ENCODE measurements at regions not wholly inside any gene's neighbourhood (a gene's known extent, or its start where the extent isn't known, plus 50 kb on each side); places are given as distances from the start of the nearest gene placed in this dataset.

DNA sequence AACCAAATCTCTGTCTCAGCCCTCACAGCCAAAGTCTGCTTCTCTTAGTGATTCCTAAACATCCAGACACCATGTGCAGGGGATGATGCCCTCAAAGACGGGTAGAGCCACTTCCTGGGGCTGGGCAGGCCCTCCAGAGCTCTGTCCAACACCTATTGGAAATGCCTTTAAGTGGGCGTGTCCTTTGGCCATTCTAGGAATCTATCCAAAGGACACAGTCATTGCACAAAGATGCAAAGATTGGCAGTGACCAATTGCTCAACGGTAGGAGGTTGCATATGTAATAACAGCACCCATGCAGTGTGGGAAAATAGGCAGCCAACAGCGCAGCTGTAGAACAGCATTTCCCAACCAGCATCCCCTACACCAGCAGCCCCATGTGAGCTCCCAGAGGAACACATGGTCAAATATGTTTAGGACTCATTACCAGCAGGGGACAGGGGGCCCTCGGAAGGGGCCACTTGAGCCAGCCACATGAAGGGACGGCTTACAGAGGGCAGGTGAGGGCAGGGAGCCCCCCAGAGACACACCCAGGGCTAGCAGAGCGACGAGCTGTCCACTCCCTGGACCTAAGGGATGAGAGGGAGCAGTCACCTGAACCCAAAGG lies 142.8 kb upstream of the IQSEC1 start:
- Mint-ChIP-seq H3K9me3 (no peaks in the 10 kb centered on the region), H3K27me3 (ENCODE audit: insufficient read depth) (peaks cover 11% of the 10 kb centered on the region), H3K4me1 (no peaks in the 10 kb centered on the region), H3K4me3 (no peak overlapping the region), H3K27ac (no peak overlapping the region), H3K36me3 (ENCODE audit: low read depth) (no peaks in the 10 kb centered on the region)
- no peak for TF ChIP-seq CTCF (conservative IDR thresholded peaks at IDR 0.05)
- H3K27ac ChIP-seq (ENCODE audit: low read depth, low read length): no peak overlapping the region
- H3K4me1 ChIP-seq (ENCODE audit: control insufficient read depth, insufficient read depth, low read length): no peaks in the 10 kb centered on the region
- no peaks in the 10 kb centered on the region for H3K9me3 ChIP-seq (ENCODE audit: control insufficient read depth, low read length)
- H3K4me3 ChIP-seq (ENCODE audit: low read length): no peak overlapping the region
- H3K9ac ChIP-seq (ENCODE audit: extremely low read depth, low read length, poor library complexity, severe bottlenecking): no peak overlapping the region
- no peak for DNase-seq
- 85 to 90% methylated on average over 6 to 8 of the region's 8 CpGs for WGBS, 2 experiments (ENCODE audit: insufficient coverage in 1 of 2, insufficient read length in 1 of 2)
- no peaks in the 10 kb centered on the region for H3K36me3 ChIP-seq (ENCODE audit: control insufficient read depth, insufficient read depth, low read length)
- no peaks in the 10 kb centered on the region for H3K27me3 ChIP-seq (ENCODE audit: control insufficient read depth, insufficient read depth, low read length, poor library complexity, severe bottlenecking)

DNA sequence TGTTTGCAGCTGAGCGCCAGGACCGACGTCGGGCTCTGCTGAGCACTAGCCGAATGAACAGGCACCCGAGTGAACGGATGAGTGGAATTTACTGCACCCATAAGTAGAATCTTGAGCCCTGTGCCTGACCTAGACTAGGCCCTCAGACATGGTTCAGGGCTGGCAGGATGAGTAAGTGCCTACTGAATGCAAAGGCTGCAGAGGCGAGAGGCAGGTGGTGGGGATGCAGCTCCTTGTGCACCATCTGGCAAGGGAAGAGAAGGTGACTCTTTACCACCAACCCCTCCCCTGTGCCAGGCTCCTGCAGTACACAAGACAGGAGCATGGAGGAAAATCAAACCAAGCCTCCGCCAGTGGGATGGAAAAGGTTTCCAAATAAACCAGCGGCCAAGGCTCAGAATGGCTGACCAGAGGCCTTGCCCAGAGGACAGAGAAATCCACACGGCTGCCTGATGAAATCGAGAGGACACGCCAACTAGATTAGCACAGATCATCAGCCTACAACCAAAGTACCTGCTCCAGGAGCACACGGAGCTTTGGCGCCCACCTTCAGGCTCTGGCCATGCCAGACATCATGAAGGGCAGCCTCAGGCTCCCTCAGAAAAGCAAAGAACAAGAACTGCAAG lies 141.7 kb upstream of the IQSEC1 start:
- Histone ChIP-seq H3K36me3 (ENCODE audit: control insufficient read depth, insufficient read depth, low read length) (no peaks in the 10 kb centered on the region), H3K4me1 (ENCODE audit: control insufficient read depth, insufficient read depth, low read length) (no peaks in the 10 kb centered on the region), H3K27ac (ENCODE audit: low read depth, low read length) (no peak overlapping the region), H3K4me3 (ENCODE audit: low read length) (no peak overlapping the region), H3K27me3 (ENCODE audit: control insufficient read depth, insufficient read depth, low read length, poor library complexity, severe bottlenecking) (no peaks in the 10 kb centered on the region), H3K9me3 (ENCODE audit: control insufficient read depth, low read length) (no peaks in the 10 kb centered on the region), H3K9ac (ENCODE audit: extremely low read depth, low read length, poor library complexity, severe bottlenecking) (no peak overlapping the region)
- Mint-ChIP-seq H3K9me3 (no peaks in the 10 kb centered on the region), H3K27me3 (ENCODE audit: insufficient read depth) (peaks cover 11% of the 10 kb centered on the region), H3K27ac (no peak overlapping the region), H3K4me3 (no peak overlapping the region), H3K36me3 (ENCODE audit: low read depth) (no peaks in the 10 kb centered on the region), H3K4me1 (no peaks in the 10 kb centered on the region)
- DNase-seq: no peak
- TF ChIP-seq CTCF (conservative IDR thresholded peaks at IDR 0.05): no peak
- 94 to 96% methylated on average over 13 to 15 of the region's 15 CpGs for WGBS, 2 experiments (ENCODE audit: insufficient coverage in 1 of 2, insufficient read length in 1 of 2)

GRCh38 chr3:13213911-13214846 lies 140.9 kb upstream of the IQSEC1 start:
- Mint-ChIP-seq H3K4me3 (no peak overlapping the region), H3K9me3 (no peaks in the 10 kb centered on the region), H3K4me1 (no peaks in the 10 kb centered on the region), H3K27ac (peak overlapping the region; percentile 26), H3K36me3 (ENCODE audit: low read depth) (no peaks in the 10 kb centered on the region), H3K27me3 (ENCODE audit: insufficient read depth) (peaks cover 11% of the 10 kb centered on the region)
- no peaks in the 10 kb centered on the region for H3K36me3 ChIP-seq (ENCODE audit: control insufficient read depth, insufficient read depth, low read length)
- no peak for TF ChIP-seq CTCF (conservative IDR thresholded peaks at IDR 0.05)
- 89 to 90% methylated on average over 14 to 26 of the region's 26 CpGs for WGBS, 2 experiments (ENCODE audit: insufficient coverage in 1 of 2, insufficient read length in 1 of 2)
- no peak overlapping the region for H3K4me3 ChIP-seq (ENCODE audit: low read length)
- H3K9ac ChIP-seq (ENCODE audit: extremely low read depth, low read length, poor library complexity, severe bottlenecking): no peak overlapping the region
- no peak overlapping the region for H3K27ac ChIP-seq (ENCODE audit: low read depth, low read length)
- no peaks in the 10 kb centered on the region for H3K27me3 ChIP-seq (ENCODE audit: control insufficient read depth, insufficient read depth, low read length, poor library complexity, severe bottlenecking)
- DNase-seq: no peak
- H3K9me3 ChIP-seq (ENCODE audit: control insufficient read depth, low read length): no peaks in the 10 kb centered on the region
- H3K4me1 ChIP-seq (ENCODE audit: control insufficient read depth, insufficient read depth, low read length): no peaks in the 10 kb centered on the region

All from endodermal cell (in vitro differentiated cells).